Panc1 (cell line): ENCODE measurements at regions not wholly inside any gene's neighbourhood (a gene's known extent, or its start where the extent isn't known, plus 50 kb on each side); places are given as distances from the start of the nearest gene placed in this dataset.

Experiments
- CTCF ChIP-seq: fragments of 450-650 bp; IDR thresholded peaks from 2 replicates; pipeline ENCODE4 v1.5.1; 2017; ENCODE audit warnings: mild to moderate bottlenecking
- POLR2AphosphoS5 ChIP-seq: IDR thresholded peaks from 2 replicates; pipeline ENCODE4 v1.6.1; 2012; ENCODE audit warnings: mild to moderate bottlenecking, low read depth, low read length, moderate library complexity
- REST ChIP-seq, 2 experiments: IDR thresholded peaks; 2 replicates each; pipeline ENCODE4 v1.6.1; 2011 to 2012; ENCODE audit warnings: low read depth in 2 of 2, control low read depth in 1 of 2, low read length in 1 of 2, mild to moderate bottlenecking in 1 of 2, moderate library complexity in 1 of 2; ENCODE audit not compliant: insufficient read depth in 1 of 2
- SIN3A ChIP-seq: IDR thresholded peaks from 2 replicates; pipeline ENCODE4 v1.6.1; 2012; ENCODE audit warnings: low read depth, mild to moderate bottlenecking, low read length, moderate library complexity, borderline replicate concordance; ENCODE audit not compliant: insufficient read depth
- TCF7L2 ChIP-seq: IDR thresholded peaks from 2 replicates; pipeline ENCODE4 v1.6.1; 2011; ENCODE audit warnings: mild to moderate bottlenecking, low read depth, low read length, inconsistent platforms

- TF ChIP-seq CTCF (no peak), SIN3A (no peak), POLR2AphosphoS5 (no peak), TCF7L2 (no peak), REST (IDR thresholded peaks at IDR 0.05; ENCODE audit: insufficient read depth in 1 of 2, low read depth in 2 of 2, low read length in 1 of 2) (no peak)
These were observed 354.9 kb upstream of the SEMA3C start for GRCh38 chr7:81273601-81274397.
